ENCODE measurements at regions not wholly inside any gene's neighbourhood (a gene's known extent, or its start where the extent isn't known, plus 50 kb on each side); places are given as distances from the start of the nearest gene placed in this dataset.
A peak's percentile ranks its signal among the peaks of the same experiment; 100 is the strongest.

GRCh38 chr3:117455782-117456181 is 746.2 kb downstream of the TUSC7 start:
- DNase-seq (ENCODE audit: low read depth, low spot score): no peak

- DNase-seq (ENCODE audit: low read depth, low spot score): peak; percentile 44
Measured at GRCh38 chr3:117463276-117464115, 753.9 kb downstream of the TUSC7 start.

GRCh38 chr3:117471831-117472230 is 762.3 kb downstream of the TUSC7 start:
- no peak for DNase-seq (ENCODE audit: low read depth, low spot score)

DNA sequence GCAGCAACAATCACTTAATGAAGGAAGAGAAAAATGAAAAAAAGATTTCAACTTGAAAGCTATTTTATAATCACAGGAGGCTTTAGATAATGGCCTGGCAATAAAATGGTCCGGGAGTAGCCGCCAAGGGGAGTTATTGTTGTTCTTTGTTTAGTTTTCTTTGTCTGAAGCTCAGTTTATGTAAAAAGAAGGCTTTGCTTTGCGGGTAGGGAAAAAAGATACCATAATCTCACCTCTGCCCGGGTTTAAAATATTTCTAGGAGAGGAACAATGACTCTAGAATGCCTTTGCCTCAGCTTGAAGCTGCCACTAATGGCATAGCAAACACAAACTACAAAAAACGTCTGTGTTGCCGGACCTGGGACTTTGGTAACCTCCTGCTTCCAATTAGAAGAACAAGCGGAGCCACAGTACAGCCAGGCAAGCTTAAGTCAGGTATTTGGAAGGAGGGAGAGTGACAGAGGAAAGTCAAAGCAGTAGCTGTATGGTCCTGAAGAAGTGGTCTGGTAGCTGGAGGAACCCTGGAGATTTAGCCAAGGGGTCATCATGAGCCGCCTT is 764.5 kb downstream of the TUSC7 start:
- peak; percentile 13 for DNase-seq (ENCODE audit: low read depth, low spot score)

DNA sequence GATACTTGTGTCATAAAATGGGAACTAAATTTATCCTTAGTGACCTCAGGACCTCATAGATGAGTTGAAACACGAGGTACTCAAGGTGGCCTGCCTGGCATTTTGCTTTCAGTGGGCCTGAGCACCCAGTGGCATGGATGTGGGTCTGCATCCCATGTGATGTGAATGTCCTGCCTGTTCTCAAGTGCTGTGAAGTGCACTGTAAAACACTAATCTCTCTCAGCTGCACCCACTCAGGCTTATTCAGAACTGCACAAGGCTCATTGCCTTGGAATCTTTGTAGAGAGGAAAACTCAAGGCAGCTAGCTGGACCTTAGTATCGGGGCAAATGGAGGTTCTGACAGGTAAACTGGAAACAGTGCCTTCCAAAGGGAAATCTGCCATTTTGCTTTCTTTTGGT is 767.0 kb downstream of the TUSC7 start:
- DNase-seq (ENCODE audit: low read depth, low spot score): no peak

GRCh38 chr3:117477214-117477755 is 767.7 kb downstream of the TUSC7 start:
- no peak for DNase-seq (ENCODE audit: low read depth, low spot score)

GRCh38 chr3:117479095-117479494 is 769.5 kb downstream of the TUSC7 start:
- no peak for DNase-seq (ENCODE audit: low read depth, low spot score)

DNA sequence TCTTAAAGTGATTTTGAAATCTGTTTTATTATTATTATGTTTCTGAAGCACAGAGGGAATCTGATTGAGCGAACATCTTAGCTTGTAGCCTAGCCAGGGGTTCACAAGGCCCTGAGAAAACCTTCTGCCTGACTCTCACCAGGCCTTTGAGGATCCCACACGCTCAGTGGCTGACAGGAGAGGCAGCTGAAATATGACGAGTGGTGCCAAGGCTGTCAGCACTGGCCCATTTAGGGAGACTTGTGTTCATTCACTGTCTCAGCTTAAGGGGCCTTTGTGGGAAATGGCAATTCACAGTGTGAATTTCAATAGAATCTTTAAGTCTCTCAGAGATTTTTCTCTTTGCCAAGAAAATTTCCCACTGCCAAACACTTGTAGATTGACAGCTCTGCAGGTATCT is 770.9 kb downstream of the TUSC7 start:
- no peak for DNase-seq (ENCODE audit: low read depth, low spot score)

DNA sequence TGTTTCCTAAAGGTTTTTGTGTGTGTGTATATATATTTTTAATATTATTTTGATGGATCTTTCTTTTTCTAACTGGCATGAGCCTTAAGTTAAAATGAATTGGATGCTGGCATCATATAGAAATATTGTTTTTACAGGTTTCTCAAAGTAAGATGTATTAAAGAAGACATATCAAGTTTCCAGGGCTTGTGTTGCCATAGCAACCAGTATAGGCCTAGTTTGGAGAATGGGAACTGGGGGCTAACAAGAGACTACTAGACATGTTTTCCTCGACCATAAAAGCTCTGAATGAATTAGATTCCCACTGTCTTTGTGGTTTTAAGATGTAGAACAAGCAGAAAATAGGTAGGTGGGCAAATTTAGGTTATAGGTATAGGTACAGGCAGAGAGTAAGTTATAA is 771.4 kb downstream of the TUSC7 start:
- no peak for DNase-seq (ENCODE audit: low read depth, low spot score)

DNA sequence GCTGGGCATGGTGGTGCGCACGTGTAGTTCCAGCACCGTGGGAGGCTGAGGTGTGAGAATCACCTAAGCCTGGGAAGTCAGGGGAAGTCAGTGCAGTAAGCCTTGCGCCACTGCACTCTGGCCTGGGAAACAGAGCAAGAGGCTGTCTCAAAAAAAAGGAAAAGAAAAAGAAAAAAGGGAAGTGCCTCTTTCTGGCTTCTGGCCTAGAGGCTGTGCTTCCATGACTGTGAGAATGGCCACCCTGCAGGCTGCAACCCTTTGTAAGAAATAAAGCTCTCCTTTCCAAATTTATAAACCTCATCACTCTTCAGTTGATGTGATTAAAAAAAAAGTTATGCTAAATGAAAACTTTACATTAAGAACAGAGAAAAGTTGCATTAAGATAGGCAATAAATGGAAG is 774.3 kb downstream of the TUSC7 start:
- no peak for DNase-seq (ENCODE audit: low read depth, low spot score)

DNA sequence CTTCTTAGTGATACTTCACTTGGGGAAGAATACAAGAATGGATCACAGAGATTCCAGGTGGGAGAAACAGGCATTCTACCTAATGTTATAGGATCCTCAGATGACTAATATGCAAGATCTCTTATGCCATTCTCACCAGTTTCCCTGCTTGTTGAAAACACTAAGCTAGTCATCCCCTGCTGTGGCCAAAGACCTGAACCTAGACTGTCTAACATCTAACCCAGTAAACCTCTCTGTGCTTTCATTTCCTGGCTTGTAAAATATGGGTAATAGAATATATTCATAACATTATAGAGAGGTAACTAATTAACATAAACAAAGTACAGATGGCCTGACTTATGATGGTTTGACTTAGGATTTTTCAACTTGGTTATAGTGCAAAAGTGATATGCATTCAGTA is 776.3 kb downstream of the TUSC7 start:
- DNase-seq (ENCODE audit: low read depth, low spot score): no peak

DNA sequence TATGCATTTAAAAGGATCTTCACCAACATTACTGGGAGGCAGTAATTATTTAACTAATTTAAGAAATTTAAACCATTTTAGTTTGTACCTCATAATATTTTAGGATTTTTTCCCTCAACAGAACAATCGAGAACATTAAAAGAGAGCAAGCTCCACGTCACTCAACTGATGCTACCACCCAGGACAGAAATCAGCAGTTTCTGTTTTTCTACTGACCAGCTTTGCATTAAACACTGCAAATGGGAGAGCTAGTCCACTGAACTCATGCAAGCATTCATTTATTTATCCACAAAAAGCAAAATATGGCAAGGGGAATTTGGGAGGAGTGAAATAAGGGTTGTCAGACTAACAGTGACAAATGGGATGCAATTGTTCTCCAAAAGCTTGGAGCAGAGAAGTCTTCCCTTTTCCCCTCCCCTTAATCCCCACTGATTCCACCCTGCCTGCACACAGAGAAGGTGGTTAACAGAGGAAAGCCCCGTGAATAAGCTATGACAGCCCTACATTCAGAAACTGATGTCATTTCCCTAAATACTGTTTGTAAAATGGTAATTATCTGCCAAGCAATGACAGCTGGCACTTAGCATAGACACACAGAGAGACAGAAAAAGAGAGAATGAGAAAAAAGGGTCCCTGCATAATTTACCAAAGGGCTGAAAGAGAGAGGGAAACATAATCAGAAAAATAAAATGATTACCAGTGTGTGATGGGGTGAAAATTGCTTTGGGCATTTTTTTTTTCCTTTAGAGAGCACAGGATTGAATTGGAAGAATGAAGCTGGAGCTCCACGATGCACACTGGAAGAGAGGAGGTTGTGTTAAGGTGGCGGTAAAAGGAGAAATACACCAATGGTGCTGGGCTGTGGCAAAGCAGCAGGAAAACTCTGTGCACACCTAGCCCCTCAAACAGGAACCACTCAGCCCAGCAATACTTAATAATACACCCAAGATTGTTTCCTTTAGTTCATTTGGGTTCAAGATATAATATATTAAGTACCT is 777.4 kb downstream of the TUSC7 start:
- peak; percentile 10 for DNase-seq (ENCODE audit: low read depth, low spot score)

- DNase-seq (ENCODE audit: low read depth, low spot score): no peak
Measured at GRCh38 chr3:117488983-117489382, 779.4 kb downstream of the TUSC7 start.

- no peak for DNase-seq (ENCODE audit: low read depth, low spot score)
Measured at GRCh38 chr3:117489663-117490079, 780.1 kb downstream of the TUSC7 start.

GRCh38 chr3:117490716-117491115 is 781.1 kb downstream of the TUSC7 start:
- DNase-seq (ENCODE audit: low read depth, low spot score): no peak

DNA sequence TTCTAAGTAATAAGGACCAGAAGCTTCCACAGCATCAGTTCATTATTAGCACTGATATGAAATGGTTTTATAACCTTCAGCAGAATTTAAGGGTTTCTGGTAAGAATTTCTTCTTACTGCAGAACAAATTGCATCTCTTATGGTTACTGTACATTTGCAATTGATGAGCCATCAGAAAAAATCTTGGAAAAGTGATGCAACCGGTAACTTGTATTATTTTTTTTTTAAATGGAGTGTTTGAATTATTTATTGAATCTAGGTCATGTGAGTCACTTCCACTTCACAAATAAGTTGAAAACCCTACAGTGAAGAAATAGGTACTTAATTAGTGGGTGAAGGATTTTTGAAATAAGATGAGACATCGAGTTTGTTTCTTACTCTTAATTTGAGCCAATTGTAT is 786.0 kb downstream of the TUSC7 start:
- no peak for DNase-seq (ENCODE audit: low read depth, low spot score)

- no peak for DNase-seq (ENCODE audit: low read depth, low spot score)
Measured at GRCh38 chr3:117499189-117499870, 789.8 kb downstream of the TUSC7 start.

GRCh38 chr3:117507958-117508357 is 798.4 kb downstream of the TUSC7 start:
- DNase-seq (ENCODE audit: low read depth, low spot score): no peak

DNA sequence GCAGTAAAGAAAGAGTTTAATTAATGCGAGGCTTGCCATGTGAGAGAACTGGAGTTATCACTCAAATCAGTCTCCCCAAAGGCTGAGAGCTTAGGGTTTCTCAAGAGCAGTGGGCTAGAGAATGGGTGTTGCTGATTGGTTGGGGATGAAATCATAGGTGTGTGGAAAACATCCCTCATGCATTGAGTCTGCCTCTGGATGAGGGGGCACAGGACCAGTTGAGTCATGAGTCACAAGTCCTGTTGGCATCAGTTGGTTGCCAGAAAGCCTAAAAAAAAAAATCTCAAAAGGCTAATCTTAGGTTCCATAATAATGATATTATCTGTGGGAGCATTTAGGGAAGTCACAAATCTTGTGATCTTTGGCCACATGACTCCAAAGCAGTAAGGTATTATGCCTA is 800.3 kb downstream of the TUSC7 start:
- no peak for DNase-seq (ENCODE audit: low read depth, low spot score)

DNA sequence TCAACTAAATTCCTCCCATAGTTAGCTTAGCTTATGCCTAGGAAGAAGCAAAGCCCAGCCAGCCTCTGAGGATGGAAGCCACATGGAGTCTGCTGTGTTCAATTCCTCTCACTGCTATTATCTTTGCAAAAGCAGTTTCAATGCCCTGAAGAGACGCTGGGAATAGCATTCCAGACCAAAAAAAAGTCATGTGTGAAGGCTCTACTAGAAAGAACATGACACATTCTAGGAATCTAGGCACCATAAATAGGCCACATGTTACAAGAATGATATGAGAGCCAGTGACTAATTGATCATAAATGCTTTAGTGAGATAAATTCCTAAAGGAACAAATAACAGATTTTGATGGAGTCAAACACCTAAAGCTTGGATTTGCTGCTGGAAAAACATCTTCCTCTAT is 800.8 kb downstream of the TUSC7 start:
- DNase-seq (ENCODE audit: low read depth, low spot score): no peak

GRCh38 chr3:117512975-117513374 is 803.4 kb downstream of the TUSC7 start:
- no peak for DNase-seq (ENCODE audit: low read depth, low spot score)
